WTC11 (cell line): ENCODE measurements at regions not wholly inside any gene's neighbourhood (a gene's known extent, or its start where the extent isn't known, plus 50 kb on each side); places are given as distances from the start of the nearest gene placed in this dataset.

ENCODE experiments used
- NR3C1 ChIP-seq: sonication (generic); formaldehyde crosslinking; conservative IDR thresholded peaks from 2 replicates; pipeline ENCODE4 v1.8.1; 2023; ENCODE audit warnings: low read depth, mild to moderate bottlenecking, missing genetic modification reagents
- RELA ChIP-seq: sonication (generic); formaldehyde crosslinking; IDR thresholded peaks from 2 replicates; pipeline ENCODE4 v1.8.1; 2022; ENCODE audit warnings: missing genetic modification reagents, mild to moderate bottlenecking, borderline replicate concordance
- SMAD3 ChIP-seq: sonication (generic); formaldehyde crosslinking; IDR thresholded peaks from 2 replicates; pipeline ENCODE4 v1.8.0; 2022; ENCODE audit warnings: missing genetic modification reagents, mild to moderate bottlenecking, borderline replicate concordance

- TF ChIP-seq SMAD3 (no peak), NR3C1 (CRISPR knock-in tag) (no peak), RELA (CRISPR knock-in tag) (no peak)
Observed at GRCh38 chr2:7552825-7553570, 635.8 kb downstream of the RNF144A start.
